HG03139 (cell line): ENCODE measurements at regions not wholly inside any gene's neighbourhood (a gene's known extent, or its start where the extent isn't known, plus 50 kb on each side); places are given as distances from the start of the nearest gene placed in this dataset.
"Not testable (repeated sequence)": the region's sequence is repeated elsewhere in the genome, so short reads cannot be mapped to it uniquely, and the experiment has no call there.

Source experiments
- ATAC-seq: cut with Tn5 transposase; IDR thresholded peaks from one replicate; pipeline ENCODE4 v1.9.1; 2021; ENCODE audit not compliant: unreplicated experiment

DNA sequence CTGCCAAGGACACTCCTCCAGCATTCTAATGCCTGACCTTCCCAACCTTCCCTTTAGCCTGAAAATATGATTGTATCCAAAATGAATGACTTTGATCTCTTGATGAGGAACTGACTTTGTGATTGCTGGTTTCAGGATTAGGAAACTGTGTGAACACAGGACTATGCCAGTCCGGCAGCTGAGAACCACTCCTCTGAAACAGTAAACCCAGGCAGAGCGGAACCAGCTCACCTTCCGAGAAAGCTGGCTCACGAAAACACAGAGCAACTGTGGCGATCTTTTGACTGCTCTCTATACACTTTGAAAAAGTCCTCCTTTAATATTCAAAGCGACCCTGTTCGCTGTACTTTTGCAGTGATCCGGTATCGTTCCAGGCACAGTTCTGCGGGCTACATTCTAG, 258.8 kb upstream of the IRS2 start:
- no peak for ATAC-seq

DNA sequence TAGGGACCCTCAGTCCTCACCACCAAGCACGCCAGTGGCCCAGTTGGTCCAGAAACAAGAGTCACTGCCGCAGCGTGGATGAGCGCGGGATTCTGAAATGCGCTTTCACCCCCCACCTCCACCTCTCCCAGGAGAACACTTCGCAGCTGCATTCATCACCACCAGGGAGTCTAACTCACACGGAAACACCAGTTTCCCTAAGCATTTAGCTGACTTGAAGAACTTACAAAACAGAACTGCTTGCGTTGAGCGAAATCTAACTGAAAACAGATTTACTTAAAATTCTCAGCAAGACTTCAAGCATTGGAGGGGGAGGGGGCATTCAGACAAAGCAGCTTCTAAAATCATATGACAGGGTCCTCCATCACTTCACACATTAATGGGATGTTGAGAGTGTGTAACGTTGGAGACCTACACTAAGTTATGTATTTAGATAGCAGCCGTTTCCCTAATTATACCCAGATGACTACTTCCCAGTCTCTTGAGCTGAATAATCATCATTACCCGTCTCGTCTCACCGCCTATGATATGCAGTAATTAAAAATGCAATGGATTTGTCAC, 258.2 kb upstream of the IRS2 start:
- no peak for ATAC-seq

DNA sequence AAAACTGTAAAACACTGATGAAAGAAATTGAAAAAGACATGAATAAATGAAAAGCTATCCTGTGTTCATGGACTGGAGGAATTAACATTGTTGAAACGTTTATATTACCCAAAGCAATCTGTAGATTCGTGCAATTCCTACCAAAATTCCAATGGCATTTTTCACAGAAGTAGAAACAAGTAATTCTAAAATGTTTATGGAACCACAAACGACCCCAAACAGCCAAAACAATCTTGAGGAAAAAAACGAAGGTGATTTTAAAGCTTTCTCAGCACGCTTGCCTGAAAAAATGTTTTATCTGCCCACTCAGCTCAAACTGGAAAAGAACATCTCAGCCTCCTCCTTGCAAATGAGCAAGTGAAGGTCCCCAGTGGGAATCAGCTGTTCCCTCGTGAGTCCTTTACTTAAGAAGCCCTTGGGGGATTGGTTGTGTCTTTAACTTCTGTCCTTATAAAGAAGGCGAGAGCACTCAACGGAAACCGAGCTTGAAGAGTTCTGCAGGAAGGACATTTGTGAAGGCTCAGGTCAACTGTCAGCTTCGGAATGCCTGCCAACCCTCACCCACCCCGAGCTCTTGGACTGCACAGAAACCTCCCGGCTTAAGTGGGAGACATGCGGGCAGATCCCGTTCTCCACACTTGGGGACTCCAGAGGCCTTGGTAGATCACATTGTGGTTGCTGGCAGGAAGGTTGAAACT, 256.0 kb upstream of the IRS2 start:
- no peak for ATAC-seq

DNA sequence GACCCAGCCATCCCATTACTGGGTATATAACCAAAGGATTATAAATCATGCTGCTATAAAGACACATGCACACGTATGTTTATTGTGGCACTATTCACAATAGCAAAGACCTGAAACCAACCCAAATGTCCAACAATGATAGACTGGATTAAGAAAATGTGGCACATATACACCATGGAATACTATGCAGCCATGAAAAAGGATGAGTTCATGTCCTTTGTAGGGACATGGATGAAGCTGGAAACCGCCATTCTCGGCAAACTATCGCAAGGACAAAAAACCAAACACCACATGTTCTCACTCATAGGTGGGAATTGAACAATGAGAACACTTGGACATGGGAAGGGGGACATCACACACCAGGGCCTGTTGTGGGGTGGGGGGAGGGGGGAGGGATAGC, 255.3 kb upstream of the IRS2 start:
- ATAC-seq = not testable (repeated sequence)

DNA sequence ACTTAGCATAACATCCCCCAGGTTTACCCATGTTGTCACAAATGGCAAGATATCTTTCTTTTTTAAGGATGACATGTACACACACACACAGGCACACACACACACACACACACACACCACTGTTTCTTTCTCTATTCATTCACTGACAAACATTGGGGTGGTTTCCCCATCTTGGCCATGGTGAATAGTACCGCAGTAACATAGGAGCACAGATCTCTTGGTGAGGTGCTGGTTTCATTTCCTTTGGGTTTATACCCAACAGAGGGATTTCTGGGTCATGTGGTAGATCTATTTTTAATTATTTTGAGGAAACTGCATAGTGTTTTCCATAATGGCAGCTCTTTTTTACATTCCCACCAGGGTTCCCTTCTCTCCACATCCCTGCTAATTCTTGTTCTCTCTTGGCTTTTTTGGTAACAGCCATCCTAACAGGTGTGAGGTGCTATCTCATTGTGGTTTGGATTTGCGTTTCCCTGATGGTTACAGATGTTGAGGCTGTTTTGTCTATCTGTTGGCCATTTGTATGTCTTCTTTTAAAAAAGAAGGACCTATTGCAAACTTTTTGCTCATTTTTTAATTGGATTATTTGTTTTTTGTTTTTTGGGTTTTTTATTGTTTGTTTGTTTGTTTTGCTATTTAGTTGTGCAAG, 251.7 kb upstream of the IRS2 start:
- ATAC-seq = no peak

DNA sequence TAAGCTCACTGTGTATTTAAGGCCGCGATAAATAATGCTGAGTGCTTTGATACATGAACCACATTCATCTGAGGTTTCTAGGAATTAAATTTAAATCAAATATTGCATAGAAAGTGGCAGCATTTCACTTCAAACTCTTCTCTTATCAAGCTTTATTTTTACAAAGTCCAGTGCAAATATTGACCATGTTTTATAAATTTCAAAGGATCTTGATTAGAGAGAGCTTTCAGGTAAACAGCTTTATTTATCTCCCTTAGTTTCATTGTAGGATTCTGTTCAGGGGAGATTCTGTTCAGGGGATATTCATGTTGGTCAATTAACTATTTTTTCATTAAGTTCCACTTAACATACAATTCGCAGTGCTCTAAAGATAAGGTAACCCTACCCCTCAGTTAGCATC, 249.7 kb upstream of the IRS2 start:
- ATAC-seq = no peak

DNA sequence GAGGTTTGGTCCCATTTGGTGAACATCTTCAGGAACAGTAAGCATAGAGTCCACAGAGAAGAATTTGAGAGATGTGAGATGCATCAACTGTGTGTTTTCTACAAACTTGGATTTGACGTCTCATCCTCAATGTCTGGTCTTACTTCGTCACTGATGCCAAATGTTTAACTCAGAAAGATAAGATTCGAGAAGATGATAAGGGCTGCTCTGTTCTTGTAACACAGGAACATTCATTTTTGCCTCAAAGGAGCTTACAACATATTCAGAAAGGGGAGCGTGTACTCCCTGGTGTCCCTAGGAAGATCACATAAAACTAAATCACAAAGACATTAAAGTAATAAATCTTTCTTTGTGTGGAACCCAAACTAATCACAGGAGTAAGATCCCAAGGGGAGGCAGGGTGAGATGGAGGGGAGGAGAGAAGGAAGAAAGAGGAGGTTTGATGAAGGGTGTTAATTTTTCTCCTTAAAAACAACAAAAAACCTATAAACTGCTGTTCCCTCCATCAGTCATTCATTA, 247.7 kb upstream of the IRS2 start:
- ATAC-seq = no peak

DNA sequence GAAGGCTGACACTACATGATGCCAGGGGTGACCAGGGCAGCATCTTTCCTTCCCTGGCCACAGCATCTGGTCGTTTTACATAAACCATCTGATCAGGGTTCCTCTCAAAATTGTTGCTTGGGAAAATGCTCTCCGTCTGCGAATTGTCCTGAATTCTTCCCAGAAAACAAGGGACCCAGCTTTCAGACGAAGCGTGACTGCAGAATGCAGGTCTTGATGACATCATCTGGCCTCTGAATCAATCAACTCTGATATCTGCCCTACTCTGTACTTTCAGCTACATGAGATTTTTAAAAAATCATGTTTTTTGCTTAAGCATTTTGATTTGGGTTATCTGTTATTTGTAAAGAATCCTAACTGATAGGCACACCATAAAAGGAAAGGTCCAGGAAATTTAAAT, 246.6 kb upstream of the IRS2 start:
- ATAC-seq = no peak

DNA sequence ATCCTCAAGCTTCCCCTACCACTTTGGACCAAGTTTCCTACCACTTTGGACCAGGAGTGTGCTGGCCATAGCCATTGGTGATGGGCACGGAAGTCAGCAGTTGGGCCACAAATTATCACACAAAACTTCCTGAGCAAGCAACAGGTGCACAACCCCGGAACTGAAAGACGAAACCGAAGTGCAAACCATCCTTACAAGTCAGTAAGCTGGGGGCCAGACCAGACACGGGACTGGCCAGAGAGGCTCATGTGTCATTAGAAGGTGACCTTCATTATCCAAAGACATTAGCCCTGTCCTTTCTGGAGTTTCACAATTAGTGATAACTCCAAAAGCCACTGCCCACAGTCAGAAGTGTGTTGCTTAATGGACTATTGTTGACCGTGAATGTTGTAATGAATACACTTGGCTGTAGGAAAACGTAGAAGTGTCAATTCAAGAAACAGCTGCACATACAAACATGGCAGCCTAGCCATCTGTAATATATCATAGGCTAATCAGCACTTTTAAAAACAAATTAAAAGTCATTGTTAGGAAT, 244.1 kb upstream of the IRS2 start:
- ATAC-seq = peak; percentile 48

DNA sequence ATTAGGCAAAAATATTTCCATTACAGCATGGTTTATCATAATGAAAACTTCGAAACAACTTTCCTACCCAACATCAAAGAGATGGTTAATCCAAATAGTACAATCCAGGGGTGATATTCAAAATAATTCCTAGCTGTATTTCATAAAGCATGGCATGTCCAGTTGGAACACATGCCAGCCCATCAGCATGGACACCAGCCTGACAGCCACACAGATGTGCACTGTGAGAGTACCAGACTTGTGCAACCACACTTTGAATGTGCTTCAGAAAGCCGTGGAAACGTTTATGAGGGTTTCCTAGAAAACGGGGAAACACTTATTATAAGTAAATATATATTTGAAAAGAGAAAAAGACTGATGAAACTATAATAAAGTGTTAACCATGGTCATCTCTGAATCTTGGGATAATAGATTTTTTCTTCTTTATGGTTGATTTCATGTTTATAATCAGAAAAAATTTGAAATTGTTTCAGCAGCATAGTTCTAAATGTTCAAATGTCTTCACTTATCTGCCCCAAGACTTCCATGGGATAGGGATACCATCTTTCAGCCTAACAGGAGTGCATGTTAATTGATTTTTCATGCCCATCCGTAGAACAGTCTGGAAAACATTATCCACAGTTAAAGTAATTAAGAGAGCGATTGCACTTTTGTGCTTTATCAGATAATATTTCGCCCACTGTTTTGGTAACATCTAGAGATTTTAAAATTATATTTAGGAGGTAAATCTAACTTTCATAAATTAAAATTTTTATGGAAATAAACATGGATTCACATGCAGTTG, 242.6 kb upstream of the IRS2 start:
- ATAC-seq = no peak

DNA sequence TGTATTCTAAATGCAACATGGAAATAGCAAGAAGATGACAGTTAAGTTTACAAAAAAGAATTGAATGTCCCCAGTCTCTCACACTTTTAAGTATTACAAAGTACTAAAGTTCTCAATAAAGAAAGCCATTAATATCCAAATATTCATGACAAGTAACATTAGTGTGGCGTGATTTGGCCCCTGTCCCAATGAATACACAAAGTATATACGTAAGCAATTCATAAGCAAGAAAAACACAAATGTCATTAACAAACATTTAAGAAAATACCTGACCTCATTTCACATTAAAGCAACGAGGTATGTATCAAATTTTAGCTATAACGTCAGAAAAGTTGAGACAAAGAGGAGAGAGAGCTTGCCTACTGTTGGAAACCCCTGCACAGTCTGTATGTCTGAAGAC, 241.9 kb upstream of the IRS2 start:
- ATAC-seq = no peak

DNA sequence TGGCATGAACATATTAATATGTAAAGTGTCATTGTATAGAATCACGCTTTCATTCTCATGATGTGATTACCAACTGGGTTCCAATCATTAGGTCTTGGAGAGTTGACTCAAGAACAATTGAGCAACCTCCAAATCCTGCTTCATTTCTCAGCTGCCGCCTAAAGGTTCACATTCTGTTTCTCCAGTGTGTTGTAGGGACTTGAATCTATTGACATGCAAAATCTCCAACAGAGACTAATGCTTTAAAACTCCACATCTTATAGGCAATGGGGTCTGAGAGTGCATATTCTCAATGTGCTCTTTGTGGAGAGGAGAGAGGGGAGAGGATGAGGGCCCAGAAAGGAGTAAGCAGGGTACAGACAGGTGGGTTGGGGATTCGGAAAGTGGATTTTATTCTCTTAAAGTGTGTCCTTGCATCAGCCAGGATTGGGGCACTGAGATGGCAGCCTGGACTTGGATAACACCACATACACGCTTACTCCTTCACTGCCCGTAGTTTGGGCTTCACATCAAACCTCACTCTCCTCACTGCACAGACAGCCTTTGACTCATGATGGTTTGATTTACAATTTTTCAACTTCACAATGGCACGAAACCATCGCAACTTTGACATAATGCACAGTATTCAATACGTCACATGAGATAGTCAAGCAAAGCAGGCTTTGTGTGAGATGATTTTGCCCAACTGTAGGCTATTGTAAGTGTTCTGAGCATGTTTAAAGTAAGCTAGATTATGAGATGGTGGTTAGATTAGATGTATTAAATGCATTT, 241.3 kb upstream of the IRS2 start:
- no peak for ATAC-seq

DNA sequence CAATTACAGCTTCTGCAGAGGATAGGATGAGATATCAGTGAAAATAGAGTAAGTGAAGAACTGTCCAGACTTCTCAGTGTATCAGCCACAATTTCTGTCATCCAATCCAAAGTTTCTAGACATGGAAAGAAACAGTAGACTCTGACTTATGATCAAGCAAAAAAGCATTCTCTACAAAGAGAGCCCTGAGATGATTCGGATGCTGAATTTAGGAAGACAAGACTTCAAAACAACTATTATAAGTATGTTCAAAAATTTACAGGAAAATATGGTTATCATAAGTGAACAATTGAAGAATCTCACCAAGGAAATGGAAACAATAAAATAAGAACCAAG, 238.2 kb upstream of the IRS2 start:
- ATAC-seq = no peak

DNA sequence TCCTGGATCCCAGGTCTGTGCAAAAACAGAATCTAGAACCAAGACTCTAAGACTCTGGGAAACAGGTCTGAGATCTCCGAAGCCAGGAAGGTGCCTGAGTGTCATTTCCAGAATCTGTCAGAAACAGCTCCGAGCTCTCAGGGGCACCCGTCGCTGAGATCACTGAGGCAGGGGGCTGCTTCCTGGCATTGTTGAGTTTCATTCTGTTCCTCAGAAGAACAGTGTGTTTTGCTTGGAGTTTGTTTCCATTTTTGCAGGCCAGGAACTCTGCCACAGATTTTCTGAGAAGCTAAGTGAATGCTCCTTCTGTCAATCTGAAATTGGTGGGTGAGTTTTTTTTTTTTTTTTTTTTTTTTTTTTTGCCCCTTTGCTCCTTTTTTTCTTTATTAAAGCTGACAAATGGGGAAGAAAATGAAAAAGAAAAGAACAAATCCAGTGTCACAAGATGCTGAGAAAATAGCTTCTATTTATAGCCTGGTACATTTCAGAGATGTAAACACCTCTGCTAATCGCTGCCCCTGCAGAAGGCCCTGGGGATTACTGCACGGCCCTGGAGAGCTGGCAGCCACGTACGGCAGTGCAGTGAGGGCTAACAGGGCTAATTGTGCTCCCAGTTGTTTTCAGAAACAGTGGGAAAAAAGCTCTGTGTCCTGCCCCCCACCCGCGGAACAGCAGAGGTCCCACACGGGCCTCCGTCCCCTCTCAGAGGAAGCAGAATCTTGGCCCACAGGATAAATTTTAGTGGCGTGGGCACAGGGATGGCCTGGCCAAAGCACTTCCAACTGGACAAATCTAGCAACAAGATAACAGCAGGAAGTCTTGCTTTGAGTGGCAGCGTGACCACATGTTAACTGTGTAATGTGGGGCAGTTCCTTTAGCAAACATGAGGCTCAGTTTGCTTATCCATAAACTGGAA, 237.6 kb upstream of the IRS2 start:
- no peak for ATAC-seq

DNA sequence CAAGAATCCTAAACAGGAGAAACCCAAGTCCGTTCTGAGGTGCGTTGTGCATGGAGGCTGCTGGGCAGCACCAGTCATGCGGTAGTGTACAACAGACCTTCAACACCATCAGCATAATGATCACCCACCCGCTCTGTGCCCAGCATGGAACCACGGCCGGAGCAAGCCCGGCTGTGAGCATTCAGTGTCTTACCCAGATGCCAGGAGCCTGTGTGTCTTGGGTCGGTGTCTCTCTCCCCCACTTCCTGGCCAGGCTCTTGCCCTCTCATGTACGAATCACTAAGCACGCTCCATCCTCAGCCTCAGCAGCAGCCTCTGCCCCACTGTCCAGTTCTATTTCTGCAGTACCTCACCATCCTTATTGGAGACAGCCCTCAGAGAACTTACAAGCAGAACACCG, 231.6 kb upstream of the IRS2 start:
- ATAC-seq = no peak

DNA sequence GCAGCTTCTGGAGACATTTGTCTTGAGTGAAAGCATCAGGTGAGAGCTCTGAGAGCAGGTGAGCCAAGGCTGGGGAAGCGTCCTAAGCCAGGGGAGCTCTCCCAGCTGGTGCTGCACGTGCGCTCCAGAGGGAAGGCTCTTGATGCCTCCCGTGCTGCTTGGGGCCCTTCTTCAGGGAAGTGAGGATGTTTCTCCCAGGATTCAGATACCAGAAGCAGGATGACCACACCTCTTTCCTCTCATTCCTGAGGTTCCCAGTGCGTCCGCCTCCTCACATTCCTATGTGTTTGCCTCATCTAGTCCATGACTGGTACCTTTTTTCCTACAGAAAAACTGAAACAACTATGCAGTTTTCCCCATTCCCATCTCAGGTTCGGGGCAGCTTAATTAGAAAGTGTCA, 231.0 kb upstream of the IRS2 start:
- no peak for ATAC-seq

DNA sequence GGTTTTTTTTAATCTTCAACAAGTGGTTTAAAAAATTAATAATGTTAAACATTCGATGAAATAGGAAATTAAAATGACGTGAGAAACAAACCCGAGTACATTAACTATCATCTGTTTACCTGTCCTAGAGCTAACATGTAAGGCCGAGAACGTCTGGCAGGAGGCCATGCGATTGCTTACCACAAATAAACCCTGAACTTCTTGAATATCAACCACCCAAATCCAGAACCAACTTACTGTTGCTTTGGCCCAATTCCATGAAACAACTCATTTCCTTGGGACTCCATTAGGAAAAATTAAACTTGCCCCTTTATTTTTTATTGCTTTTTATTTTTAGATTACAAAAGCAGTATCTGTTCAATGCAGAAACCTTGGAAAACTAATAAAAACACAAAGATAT, 228.9 kb upstream of the IRS2 start:
- ATAC-seq = no peak

DNA sequence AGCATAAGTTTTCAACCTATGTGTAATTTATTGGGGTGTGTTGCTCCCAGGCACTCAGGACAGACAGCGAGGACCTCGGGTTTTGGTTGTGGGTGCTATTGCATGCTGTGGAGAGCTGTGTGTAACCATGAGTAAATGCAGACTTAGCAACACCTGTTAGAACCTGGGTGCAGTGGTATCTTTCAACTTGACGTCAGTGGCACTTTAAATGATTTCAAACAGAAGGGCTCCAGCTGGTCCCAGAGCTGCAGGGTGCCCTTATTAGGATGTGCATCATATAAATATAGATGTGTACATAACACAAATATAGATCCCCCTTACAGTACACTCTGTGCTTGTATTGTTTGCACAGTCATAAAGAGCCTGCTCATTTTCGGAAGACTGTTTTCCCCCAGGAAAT, 228.3 kb upstream of the IRS2 start:
- no peak for ATAC-seq

DNA sequence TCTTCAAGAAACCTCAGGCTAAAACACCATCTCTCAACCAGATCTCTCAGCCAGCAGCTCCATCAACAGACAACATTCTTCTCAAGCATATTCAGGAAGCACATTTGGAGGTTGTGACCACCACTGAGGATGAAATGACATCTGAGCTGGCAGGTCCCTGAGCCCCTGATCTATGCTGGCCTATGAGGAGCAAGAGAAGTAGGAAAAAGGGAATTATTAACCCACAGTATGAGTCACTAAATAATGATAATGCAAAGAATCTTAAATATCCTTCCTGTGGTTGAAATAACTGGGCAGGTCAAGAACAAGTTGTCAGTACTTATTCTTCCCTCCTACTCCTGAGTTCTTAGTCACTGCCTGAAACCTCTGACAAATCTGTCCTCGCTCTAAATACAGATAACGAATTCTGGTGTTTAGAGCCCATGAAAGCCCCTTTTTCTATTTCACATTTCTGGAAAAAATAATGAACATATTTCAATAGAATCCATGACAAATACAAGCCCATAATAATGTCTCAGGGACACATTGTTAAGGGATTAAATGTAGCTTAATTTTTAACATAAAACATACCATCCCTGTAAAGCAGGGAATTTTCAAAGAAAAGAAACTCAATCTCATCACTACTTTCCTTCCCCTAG, 225.8 kb upstream of the IRS2 start:
- ATAC-seq = no peak
